Tibial nerve (tissue), 3 donors: ENCODE measurements at regions not wholly inside any gene's neighbourhood (a gene's known extent, or its start where the extent isn't known, plus 50 kb on each side); places are given as distances from the start of the nearest gene placed in this dataset.

ENCODE experiments used
- POLR2A ChIP-seq, 2 donors: fragments of 450-650 bp; IDR thresholded peaks; one replicate each; pipeline ENCODE4 v1.6.1; 2017; ENCODE audit warnings: antibody characterized with exemption in 2 of 2, mild to moderate bottlenecking in 2 of 2, moderate library complexity in 2 of 2
- TF ChIP-seq, protein P1 (sequence below), 5 experiments: fragments of 200-600 bp in 3 of 5; fragments of 450-650 bp in 2 of 5; sonication (generic) in 3 of 5; IDR thresholded peaks; one replicate each; pipeline ENCODE4 v1.5.1; 2016 to 2019; ENCODE audit warnings: antibody characterized with exemption in 5 of 5, mild to moderate bottlenecking in 3 of 5, moderate library complexity in 2 of 5

DNA sequence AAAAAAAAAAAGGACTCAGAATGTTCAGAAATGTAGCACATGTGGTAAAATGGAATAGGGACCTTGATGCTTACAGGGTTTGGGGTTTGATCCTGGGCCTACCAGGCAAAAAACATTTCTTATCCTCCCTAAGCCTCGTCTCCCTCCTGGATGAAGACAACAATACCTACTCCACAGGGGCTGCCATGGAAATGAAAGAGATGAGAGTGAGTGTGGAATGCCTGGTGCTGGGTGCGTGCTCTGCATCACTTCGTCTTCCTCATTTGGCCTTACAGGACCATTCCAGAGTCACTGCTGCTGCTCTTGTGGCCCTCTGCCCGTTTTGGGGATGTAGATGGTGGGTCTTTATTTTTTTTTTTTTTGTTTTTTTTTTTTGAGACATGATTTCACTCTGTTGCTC is 692.9 kb upstream of the EEF2KMT start:
- TF ChIP-seq, protein P1, sequence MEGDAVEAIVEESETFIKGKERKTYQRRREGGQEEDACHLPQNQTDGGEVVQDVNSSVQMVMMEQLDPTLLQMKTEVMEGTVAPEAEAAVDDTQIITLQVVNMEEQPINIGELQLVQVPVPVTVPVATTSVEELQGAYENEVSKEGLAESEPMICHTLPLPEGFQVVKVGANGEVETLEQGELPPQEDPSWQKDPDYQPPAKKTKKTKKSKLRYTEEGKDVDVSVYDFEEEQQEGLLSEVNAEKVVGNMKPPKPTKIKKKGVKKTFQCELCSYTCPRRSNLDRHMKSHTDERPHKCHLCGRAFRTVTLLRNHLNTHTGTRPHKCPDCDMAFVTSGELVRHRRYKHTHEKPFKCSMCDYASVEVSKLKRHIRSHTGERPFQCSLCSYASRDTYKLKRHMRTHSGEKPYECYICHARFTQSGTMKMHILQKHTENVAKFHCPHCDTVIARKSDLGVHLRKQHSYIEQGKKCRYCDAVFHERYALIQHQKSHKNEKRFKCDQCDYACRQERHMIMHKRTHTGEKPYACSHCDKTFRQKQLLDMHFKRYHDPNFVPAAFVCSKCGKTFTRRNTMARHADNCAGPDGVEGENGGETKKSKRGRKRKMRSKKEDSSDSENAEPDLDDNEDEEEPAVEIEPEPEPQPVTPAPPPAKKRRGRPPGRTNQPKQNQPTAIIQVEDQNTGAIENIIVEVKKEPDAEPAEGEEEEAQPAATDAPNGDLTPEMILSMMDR (IDR thresholded peaks at IDR 0.05), result no peak
- TF ChIP-seq POLR2A (IDR thresholded peaks at IDR 0.05), result no peak
